SH-SY5Y (cell line): ENCODE measurements at regions not wholly inside any gene's neighbourhood (a gene's known extent, or its start where the extent isn't known, plus 50 kb on each side); places are given as distances from the start of the nearest gene placed in this dataset.

Source experiments
- GATA2 ChIP-seq: IDR thresholded peaks from 2 replicates; pipeline ENCODE4 v1.6.1; 2011; ENCODE audit warnings: mild to moderate bottlenecking, low read depth, low read length
- GATA3 ChIP-seq: IDR thresholded peaks from 2 replicates; pipeline ENCODE4 v1.6.1; 2011; ENCODE audit warnings: low read depth, mild to moderate bottlenecking, low read length, moderate library complexity

DNA sequence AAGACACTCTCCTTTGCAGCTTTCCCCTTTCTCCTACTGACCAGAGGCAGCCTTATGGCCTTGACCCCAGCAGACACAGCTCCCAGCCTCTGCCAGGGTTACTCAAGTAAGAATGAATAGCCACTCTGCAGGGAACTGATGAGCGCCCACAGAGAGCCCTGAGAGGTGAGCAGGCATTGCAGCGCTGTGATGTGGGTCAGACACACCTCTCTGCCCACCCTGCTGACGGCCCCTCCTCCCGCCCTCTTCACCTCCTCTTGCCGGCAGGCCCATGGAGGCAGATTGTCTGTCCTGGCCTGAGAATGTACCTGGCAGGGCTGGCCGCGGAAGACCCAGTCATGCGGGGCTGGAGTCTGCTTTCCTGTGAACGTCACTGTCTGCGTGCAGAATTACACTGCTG is 512.6 kb upstream of the PPP2R3A start:
- no peak for TF ChIP-seq GATA2
- TF ChIP-seq GATA3, result no peak
